Left lung (tissue), 4 donors: ENCODE measurements at regions not wholly inside any gene's neighbourhood (a gene's known extent, or its start where the extent isn't known, plus 50 kb on each side); places are given as distances from the start of the nearest gene placed in this dataset.

Source experiments
- ATAC-seq: fragments of 200-7000 bp; cut with Tn5 transposase; one replicate; pipeline ENCODE4 v1.9.1; 2020; ENCODE audit warnings: moderate library complexity
- DNase-seq, 4 donors: peaks; one replicate each; pipeline ENCODE4 v3.0.0-alpha.2; 2013 to 2020
- H3K27ac ChIP-seq, 2 donors: fragments of 200-600 bp; sonication (generic) in 1 of 2; one replicate each; pipeline versions ENCODE4 v1.5.0 to v1.8.0; 2020 to 2021
- H3K27me3 ChIP-seq, 2 donors: fragments of 200-600 bp; sonication (generic) in 1 of 2; one replicate each; pipeline versions ENCODE4 v1.5.0 to v1.8.0; 2020 to 2021
- H3K36me3 ChIP-seq, 2 donors: fragments of 200-600 bp; sonication (generic) in 1 of 2; one replicate each; pipeline versions ENCODE4 v1.5.0 to v1.8.0; 2020 to 2021
- H3K4me1 ChIP-seq, 2 donors: fragments of 200-600 bp; one replicate each; pipeline ENCODE4 v1.8.0; 2021
- H3K4me3 ChIP-seq, 2 donors: fragments of 200-600 bp; sonication (generic) in 1 of 2; one replicate each; pipeline versions ENCODE4 v1.5.0 to v1.8.0; 2020 to 2021; ENCODE audit warnings: mild to moderate bottlenecking in 1 of 2
- H3K9me3 ChIP-seq, 2 donors: fragments of 200-600 bp; sonication (generic) in 1 of 2; one replicate each; pipeline versions ENCODE4 v1.5.0 to v1.8.0; 2020 to 2021
- intact Hi-C, 2 donors: fragments of 100-400 bp; cut with DNase I; formaldehyde crosslinking; loops; one replicate each; pipeline versions ENCODE4 v1.11.2 to v1.14.2; 2022
- TF ChIP-seq, protein P1 (sequence below), 2 donors: fragments of 200-600 bp; sonication (generic) in 1 of 2; IDR thresholded peaks; one replicate each; pipeline versions ENCODE4 v1.5.0 to v1.8.0; 2021; ENCODE audit warnings: antibody characterized with exemption in 2 of 2
- donor health status: DM: no; HTN: yes; CAD: no.
- donor health status: DM: no; HTN: no; CAD: no.

GRCh38 chr2:120498121-120498520, 152.2 kb downstream of the INHBB start:
- no peaks in the 10 kb centered on the region for H3K36me3 ChIP-seq
- no peaks in the 10 kb centered on the region for H3K27me3 ChIP-seq
- TF ChIP-seq, protein P1, sequence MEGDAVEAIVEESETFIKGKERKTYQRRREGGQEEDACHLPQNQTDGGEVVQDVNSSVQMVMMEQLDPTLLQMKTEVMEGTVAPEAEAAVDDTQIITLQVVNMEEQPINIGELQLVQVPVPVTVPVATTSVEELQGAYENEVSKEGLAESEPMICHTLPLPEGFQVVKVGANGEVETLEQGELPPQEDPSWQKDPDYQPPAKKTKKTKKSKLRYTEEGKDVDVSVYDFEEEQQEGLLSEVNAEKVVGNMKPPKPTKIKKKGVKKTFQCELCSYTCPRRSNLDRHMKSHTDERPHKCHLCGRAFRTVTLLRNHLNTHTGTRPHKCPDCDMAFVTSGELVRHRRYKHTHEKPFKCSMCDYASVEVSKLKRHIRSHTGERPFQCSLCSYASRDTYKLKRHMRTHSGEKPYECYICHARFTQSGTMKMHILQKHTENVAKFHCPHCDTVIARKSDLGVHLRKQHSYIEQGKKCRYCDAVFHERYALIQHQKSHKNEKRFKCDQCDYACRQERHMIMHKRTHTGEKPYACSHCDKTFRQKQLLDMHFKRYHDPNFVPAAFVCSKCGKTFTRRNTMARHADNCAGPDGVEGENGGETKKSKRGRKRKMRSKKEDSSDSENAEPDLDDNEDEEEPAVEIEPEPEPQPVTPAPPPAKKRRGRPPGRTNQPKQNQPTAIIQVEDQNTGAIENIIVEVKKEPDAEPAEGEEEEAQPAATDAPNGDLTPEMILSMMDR (IDR thresholded peaks at IDR 0.05): no peak
- intact Hi-C loops: no loop called here
- no peaks in the 10 kb centered on the region for H3K4me1 ChIP-seq
- ATAC-seq: no peak
- DNase-seq: no peak
- no peak overlapping the region for H3K4me3 ChIP-seq
- H3K27ac ChIP-seq: no peak overlapping the region
- no peaks in the 10 kb centered on the region for H3K9me3 ChIP-seq

DNA sequence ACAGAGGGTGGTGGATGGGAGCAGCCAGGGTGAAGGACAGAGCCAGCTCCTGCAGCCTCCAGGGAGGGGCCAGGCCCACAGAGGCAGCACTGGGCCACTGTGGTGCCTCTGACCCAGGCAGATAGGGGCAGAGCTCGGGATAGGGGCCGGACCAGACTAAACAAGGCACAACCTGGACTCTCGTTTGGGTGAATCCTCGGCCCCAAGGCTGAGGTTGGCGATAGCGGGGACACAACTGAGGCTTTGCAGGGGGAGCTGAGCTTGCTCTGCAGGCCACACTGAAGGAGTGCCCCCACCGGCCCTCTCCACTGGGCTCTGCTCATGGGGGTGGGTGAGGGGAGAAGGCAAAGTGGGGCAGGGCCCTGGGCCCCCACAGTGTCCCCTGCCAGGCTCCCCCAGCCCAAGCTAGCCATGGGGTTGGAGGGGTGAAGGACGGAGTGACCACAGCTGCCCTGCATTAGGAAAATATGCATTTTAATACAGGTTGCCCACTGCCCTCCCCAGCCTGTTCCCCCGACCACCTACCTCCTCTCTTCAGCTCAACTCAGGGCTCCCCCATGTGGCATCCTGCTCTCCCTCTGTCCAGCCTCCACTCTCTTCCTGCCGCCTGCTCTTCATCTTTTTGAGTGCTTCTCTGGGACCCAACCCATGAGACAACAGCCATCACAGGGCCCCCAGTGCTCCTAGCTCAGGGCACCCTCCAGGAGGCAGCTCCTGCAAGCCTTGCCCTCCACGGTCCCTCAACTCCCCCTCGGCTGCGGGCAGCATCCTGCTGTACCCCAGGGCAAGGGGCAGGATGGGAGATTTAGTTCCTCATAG, 152.8 kb downstream of the INHBB start:
- no peaks in the 10 kb centered on the region for H3K27me3 ChIP-seq
- H3K4me3 ChIP-seq: no peak overlapping the region
- ATAC-seq: no peak
- TF ChIP-seq, protein P1 (IDR thresholded peaks at IDR 0.05): no peak
- H3K27ac ChIP-seq: no peak overlapping the region
- peak in 1 of 4 donors; percentile 60 for DNase-seq
- no peaks in the 10 kb centered on the region for H3K4me1 ChIP-seq
- H3K36me3 ChIP-seq: no peaks in the 10 kb centered on the region
- intact Hi-C loops: no loop called here
- H3K9me3 ChIP-seq: no peaks in the 10 kb centered on the region

DNA sequence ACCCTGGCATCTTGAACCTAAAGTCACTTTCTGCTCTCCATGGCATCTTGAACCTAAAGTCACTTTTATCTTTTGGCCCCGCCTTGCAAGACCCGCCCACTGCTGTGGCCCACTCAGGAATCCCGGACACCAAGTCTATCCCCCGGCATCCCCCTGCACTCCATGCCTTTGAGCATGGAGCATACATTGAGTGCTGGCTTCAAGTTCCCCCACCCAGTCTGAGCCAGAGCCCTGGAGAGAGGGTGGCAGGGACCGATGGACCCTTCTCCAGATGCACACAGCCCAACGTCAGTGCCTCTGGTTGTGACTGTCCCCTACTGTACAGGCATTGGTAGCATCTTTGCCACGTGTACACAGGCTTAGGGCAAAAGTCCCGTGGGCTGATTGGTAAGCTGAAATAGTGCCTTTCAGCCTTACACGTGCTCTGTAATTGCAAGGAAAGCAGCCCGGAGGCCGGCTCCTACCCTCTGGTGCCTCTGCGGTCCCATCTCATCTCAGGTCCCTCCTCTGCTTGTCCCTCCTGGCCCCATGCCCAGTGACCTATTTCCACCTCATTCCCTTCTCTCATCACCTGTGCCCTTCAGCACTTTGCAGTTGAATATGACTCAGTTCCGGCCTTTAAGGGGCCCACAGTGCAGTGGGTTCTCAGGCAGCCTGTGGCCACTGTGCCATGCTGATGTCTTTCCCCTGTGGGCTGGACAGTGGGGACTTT, 154.0 kb downstream of the INHBB start:
- no peak for ATAC-seq
- TF ChIP-seq, protein P1 (IDR thresholded peaks at IDR 0.05): no peak
- Histone ChIP-seq H3K27me3 (no peaks in the 10 kb centered on the region), H3K36me3 (no peaks in the 10 kb centered on the region), H3K4me3 (no peak overlapping the region), H3K27ac (no peak overlapping the region), H3K9me3 (no peaks in the 10 kb centered on the region), H3K4me1 (no peaks in the 10 kb centered on the region)
- no peak for DNase-seq
- intact Hi-C loops: no loop called here

- DNase-seq: peak in 1 of 4 donors; percentile 33
- intact Hi-C loops: no loop called here
Observed at GRCh38 chr2:120501591-120501990, 155.7 kb downstream of the INHBB start.

GRCh38 chr2:120502357-120502756, 156.4 kb downstream of the INHBB start:
- TF ChIP-seq, protein P1 (IDR thresholded peaks at IDR 0.05): no peak
- Histone ChIP-seq H3K4me3 (no peak overlapping the region), H3K9me3 (no peaks in the 10 kb centered on the region), H3K36me3 (no peaks in the 10 kb centered on the region), H3K4me1 (no peaks in the 10 kb centered on the region), H3K27me3 (no peaks in the 10 kb centered on the region), H3K27ac (no peak overlapping the region)
- intact Hi-C loops: no loop called here
- no peak for ATAC-seq
- no peak for DNase-seq

More at GRCh38 chr2:120501591-120501990, 155.7 kb downstream of the INHBB start:
- ATAC-seq: no peak
- H3K36me3 ChIP-seq: no peaks in the 10 kb centered on the region
- H3K27ac ChIP-seq: no peak overlapping the region
- TF ChIP-seq, protein P1 (IDR thresholded peaks at IDR 0.05): no peak
- H3K4me3 ChIP-seq: no peak overlapping the region
- no peaks in the 10 kb centered on the region for H3K9me3 ChIP-seq
- H3K27me3 ChIP-seq: no peaks in the 10 kb centered on the region
- H3K4me1 ChIP-seq: no peaks in the 10 kb centered on the region
